Body of pancreas (tissue), 4 donors: ENCODE measurements at regions not wholly inside any gene's neighbourhood (a gene's known extent, or its start where the extent isn't known, plus 50 kb on each side); places are given as distances from the start of the nearest gene placed in this dataset.

Experiments used
- POLR2A ChIP-seq, 3 donors: fragments of 450-650 bp; IDR thresholded peaks; one replicate each; pipeline ENCODE4 v1.6.1; 2016; ENCODE audit warnings: antibody characterized with exemption in 3 of 3, mild to moderate bottlenecking in 2 of 3
- TF ChIP-seq, protein P1 (sequence below), 7 experiments: fragments of 450-650 bp in 4 of 7; fragments of 200-600 bp in 3 of 7; sonication (generic) in 3 of 7; IDR thresholded peaks; one replicate each; pipeline ENCODE4 v1.5.1; 2016 to 2019; ENCODE audit warnings: antibody characterized with exemption in 7 of 7

DNA sequence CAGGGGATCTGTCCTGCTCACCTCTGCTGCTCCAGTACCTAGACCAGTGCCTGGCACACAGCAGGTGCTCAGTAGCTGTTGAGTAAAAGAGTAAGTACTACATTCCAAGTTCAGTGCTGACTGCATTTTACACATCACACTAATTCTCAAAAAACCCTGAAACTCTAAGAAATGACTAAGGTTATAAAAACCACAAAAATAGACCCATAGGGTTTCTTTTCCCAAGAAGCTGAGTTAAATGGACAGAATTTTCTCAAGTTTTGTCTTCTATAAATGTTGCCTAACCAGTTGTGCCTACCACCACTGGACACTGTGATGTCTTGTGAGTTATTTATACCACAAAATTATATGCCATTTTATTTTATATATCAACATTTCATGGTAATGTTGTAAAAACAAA is 78.9 kb upstream of the RXFP1 start:
- TF ChIP-seq POLR2A (IDR thresholded peaks at IDR 0.05) = no peak
- TF ChIP-seq, protein P1, sequence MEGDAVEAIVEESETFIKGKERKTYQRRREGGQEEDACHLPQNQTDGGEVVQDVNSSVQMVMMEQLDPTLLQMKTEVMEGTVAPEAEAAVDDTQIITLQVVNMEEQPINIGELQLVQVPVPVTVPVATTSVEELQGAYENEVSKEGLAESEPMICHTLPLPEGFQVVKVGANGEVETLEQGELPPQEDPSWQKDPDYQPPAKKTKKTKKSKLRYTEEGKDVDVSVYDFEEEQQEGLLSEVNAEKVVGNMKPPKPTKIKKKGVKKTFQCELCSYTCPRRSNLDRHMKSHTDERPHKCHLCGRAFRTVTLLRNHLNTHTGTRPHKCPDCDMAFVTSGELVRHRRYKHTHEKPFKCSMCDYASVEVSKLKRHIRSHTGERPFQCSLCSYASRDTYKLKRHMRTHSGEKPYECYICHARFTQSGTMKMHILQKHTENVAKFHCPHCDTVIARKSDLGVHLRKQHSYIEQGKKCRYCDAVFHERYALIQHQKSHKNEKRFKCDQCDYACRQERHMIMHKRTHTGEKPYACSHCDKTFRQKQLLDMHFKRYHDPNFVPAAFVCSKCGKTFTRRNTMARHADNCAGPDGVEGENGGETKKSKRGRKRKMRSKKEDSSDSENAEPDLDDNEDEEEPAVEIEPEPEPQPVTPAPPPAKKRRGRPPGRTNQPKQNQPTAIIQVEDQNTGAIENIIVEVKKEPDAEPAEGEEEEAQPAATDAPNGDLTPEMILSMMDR (IDR thresholded peaks at IDR 0.05) = no peak
